ENCODE measurements at regions not wholly inside any gene's neighbourhood (a gene's known extent, or its start where the extent isn't known, plus 50 kb on each side); places are given as distances from the start of the nearest gene placed in this dataset.

- TF ChIP-seq EZH2 (IDR thresholded peaks at IDR 0.05; ENCODE audit: borderline replicate concordance, low read length) (no peak), CTCF (IDR thresholded peaks at IDR 0.05; ENCODE audit: low read length) (no peak)
Observed at GRCh38 chr6:74902089-74902488, 303.8 kb downstream of the COL12A1 start.
